ENCODE measurements at regions not wholly inside any gene's neighbourhood (a gene's known extent, or its start where the extent isn't known, plus 50 kb on each side); places are given as distances from the start of the nearest gene placed in this dataset.
"Not testable (repeated sequence)": the region's sequence is repeated elsewhere in the genome, so short reads cannot be mapped to it uniquely, and the experiment has no call there.

DNA sequence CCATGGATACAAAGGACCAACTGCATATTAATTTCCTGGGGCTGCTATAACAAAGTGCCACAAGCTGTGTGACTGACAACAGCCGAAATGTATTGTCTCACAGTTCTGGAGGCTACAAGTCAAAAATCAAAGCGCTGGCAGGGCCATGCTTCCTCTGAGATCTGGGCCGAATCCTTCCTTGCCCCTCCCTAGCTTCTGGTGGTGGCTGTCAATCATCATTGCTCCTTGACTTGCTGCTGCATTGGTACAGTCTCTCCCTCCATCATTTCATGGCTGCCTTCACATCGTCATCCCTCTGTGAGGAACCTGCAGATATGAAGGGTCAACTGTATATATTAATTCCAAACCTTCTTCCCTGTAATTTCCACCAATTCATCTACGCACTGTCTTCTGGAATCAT is 118.3 kb downstream of the EXOC5 start:
- no peaks in the 10 kb centered on the region for H3K27me3 ChIP-seq (ENCODE audit: low read length)
- no peaks in the 10 kb centered on the region for H3K9me3 ChIP-seq (ENCODE audit: low read length)
- H2AFZ ChIP-seq (ENCODE audit: low read length), result no peak overlapping the region

GRCh38 chr14:57139173-57139572 is 129.5 kb downstream of the EXOC5 start:
- H3K79me2 ChIP-seq (ENCODE audit: low read length), result no peaks in the 10 kb centered on the region
- peaks cover 3% of the 10 kb centered on the region; the same call in 1 of the 2 replicates for H3K9me3 ChIP-seq (ENCODE audit: low read length)
- H3K4me3 ChIP-seq (ENCODE audit: low read length), result no peak overlapping the region
- no peak overlapping the region for H3K9ac ChIP-seq (ENCODE audit: low read length)
- no peaks in the 10 kb centered on the region for H3K36me3 ChIP-seq (ENCODE audit: insufficient read depth, low read length)
- no peaks in the 10 kb centered on the region for H3K4me1 ChIP-seq (ENCODE audit: low read length)
- no peak overlapping the region for H3K27ac ChIP-seq (ENCODE audit: low read length)
- H4K20me1 ChIP-seq (ENCODE audit: insufficient read depth, low read depth, low read length), result no peaks in the 10 kb centered on the region
- H2AFZ ChIP-seq (ENCODE audit: low read length), result no peak overlapping the region
- no peak overlapping the region for H3K4me2 ChIP-seq (ENCODE audit: low read depth, low read length, poor library complexity, severe bottlenecking)
- no peaks in the 10 kb centered on the region for H3K9me2 ChIP-seq (replicated peaks; ENCODE audit: insufficient read depth, low read length)
- no peak for DNase-seq
- H3K27me3 ChIP-seq (ENCODE audit: low read length), result peaks cover 2% of the 10 kb centered on the region; the same call in 1 of the 2 replicates

More for the DNA sequence above, 118.3 kb downstream of the EXOC5 start:
- H3K9me2 ChIP-seq (replicated peaks; ENCODE audit: insufficient read depth, low read length), result no peaks in the 10 kb centered on the region
- no peak overlapping the region for H3K4me2 ChIP-seq (ENCODE audit: low read depth, low read length, poor library complexity, severe bottlenecking)
- H3K4me3 ChIP-seq (ENCODE audit: low read length), result no peak overlapping the region
- H4K20me1 ChIP-seq (ENCODE audit: insufficient read depth, low read depth, low read length), result no peaks in the 10 kb centered on the region
- no peak overlapping the region for H3K9ac ChIP-seq (ENCODE audit: low read length)
- no peaks in the 10 kb centered on the region for H3K4me1 ChIP-seq (ENCODE audit: low read length)
- no peak overlapping the region for H3K27ac ChIP-seq (ENCODE audit: low read length)
- no peaks in the 10 kb centered on the region for H3K79me2 ChIP-seq (ENCODE audit: low read length)
- no peaks in the 10 kb centered on the region for H3K36me3 ChIP-seq (ENCODE audit: insufficient read depth, low read length)
- no peak for DNase-seq

- no peaks in the 10 kb centered on the region for H3K4me1 ChIP-seq (ENCODE audit: low read length)
- no peak overlapping the region for H3K9ac ChIP-seq (ENCODE audit: low read length)
- no peaks in the 10 kb centered on the region for H3K9me2 ChIP-seq (replicated peaks; ENCODE audit: insufficient read depth, low read length)
These were observed 131.9 kb downstream of the EXOC5 start for GRCh38 chr14:57136669-57137328.

DNA sequence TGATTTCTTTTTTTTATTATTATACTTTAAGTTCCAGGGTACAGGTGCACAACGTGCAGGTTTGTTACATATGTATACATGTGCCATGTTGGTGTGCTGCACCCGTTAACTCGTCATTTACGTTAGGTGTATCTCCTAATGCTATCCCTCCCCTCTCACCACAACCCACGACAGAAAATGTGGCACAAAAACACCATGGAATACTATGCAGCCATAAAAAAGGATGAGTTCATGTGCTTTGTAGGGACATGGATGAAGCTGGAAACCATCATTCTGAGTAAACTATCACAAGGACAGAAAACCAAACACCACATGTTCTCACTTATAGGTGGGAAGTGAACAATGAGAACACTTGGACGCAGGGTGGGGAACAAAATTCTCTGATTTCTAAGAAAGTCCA is 140.9 kb downstream of the EXOC5 start:
- not testable (repeated sequence) for H3K4me3 ChIP-seq (ENCODE audit: low read length); H3K4me2 ChIP-seq (ENCODE audit: low read depth, low read length, poor library complexity, severe bottlenecking); H3K36me3 ChIP-seq (ENCODE audit: insufficient read depth, low read length); DNase-seq; H3K9ac ChIP-seq (ENCODE audit: low read length); H3K79me2 ChIP-seq (ENCODE audit: low read length); H3K4me1 ChIP-seq (ENCODE audit: low read length); H4K20me1 ChIP-seq (ENCODE audit: insufficient read depth, low read depth, low read length); H2AFZ ChIP-seq (ENCODE audit: low read length); H3K27ac ChIP-seq (ENCODE audit: low read length); H3K27me3 ChIP-seq (ENCODE audit: low read length); H3K9me3 ChIP-seq (ENCODE audit: low read length); H3K9me2 ChIP-seq (replicated peaks; ENCODE audit: insufficient read depth, low read length)

More at GRCh38 chr14:57136669-57137328, 131.9 kb downstream of the EXOC5 start:
- Histone ChIP-seq H3K79me2 (ENCODE audit: low read length) (no peaks in the 10 kb centered on the region), H3K27me3 (ENCODE audit: low read length) (peaks cover 2% of the 10 kb centered on the region; the same call in 1 of the 2 replicates), H3K9me3 (ENCODE audit: low read length) (peaks cover 3% of the 10 kb centered on the region; the same call in 1 of the 2 replicates), H3K4me3 (ENCODE audit: low read length) (no peak overlapping the region), H3K27ac (ENCODE audit: low read length) (no peak overlapping the region), H4K20me1 (ENCODE audit: insufficient read depth, low read depth, low read length) (no peaks in the 10 kb centered on the region), H3K4me2 (ENCODE audit: low read depth, low read length, poor library complexity, severe bottlenecking) (no peak overlapping the region), H3K36me3 (ENCODE audit: insufficient read depth, low read length) (no peaks in the 10 kb centered on the region), H2AFZ (ENCODE audit: low read length) (no peak overlapping the region)
- no peak for DNase-seq

GRCh38 chr14:57122129-57122528 is 146.6 kb downstream of the EXOC5 start:
- no peaks in the 10 kb centered on the region for H3K27me3 ChIP-seq (ENCODE audit: low read length)
- no peaks in the 10 kb centered on the region for H3K9me2 ChIP-seq (replicated peaks; ENCODE audit: insufficient read depth, low read length)
- no peaks in the 10 kb centered on the region for H3K36me3 ChIP-seq (ENCODE audit: insufficient read depth, low read length)
- no peak overlapping the region for H3K4me2 ChIP-seq (ENCODE audit: low read depth, low read length, poor library complexity, severe bottlenecking)
- no peaks in the 10 kb centered on the region for H3K4me1 ChIP-seq (ENCODE audit: low read length)
- 0 out of 2 replicates have a peak overlapping the region, but pooled peaks have one; percentile 25 for H2AFZ ChIP-seq (ENCODE audit: low read length)
- H3K9ac ChIP-seq (ENCODE audit: low read length), result no peak overlapping the region
- no peak for DNase-seq
- H3K27ac ChIP-seq (ENCODE audit: low read length), result no peak overlapping the region
- no peak overlapping the region for H3K4me3 ChIP-seq (ENCODE audit: low read length)
- no peaks in the 10 kb centered on the region for H3K79me2 ChIP-seq (ENCODE audit: low read length)
- H3K9me3 ChIP-seq (ENCODE audit: low read length), result no peaks in the 10 kb centered on the region
- H4K20me1 ChIP-seq (ENCODE audit: insufficient read depth, low read depth, low read length), result no peaks in the 10 kb centered on the region

GRCh38 chr14:57112072-57112807 is 156.5 kb downstream of the EXOC5 start:
- not testable (repeated sequence) for H3K4me2 ChIP-seq (ENCODE audit: low read depth, low read length, poor library complexity, severe bottlenecking); H3K27me3 ChIP-seq (ENCODE audit: low read length); H3K9ac ChIP-seq (ENCODE audit: low read length)

DNA sequence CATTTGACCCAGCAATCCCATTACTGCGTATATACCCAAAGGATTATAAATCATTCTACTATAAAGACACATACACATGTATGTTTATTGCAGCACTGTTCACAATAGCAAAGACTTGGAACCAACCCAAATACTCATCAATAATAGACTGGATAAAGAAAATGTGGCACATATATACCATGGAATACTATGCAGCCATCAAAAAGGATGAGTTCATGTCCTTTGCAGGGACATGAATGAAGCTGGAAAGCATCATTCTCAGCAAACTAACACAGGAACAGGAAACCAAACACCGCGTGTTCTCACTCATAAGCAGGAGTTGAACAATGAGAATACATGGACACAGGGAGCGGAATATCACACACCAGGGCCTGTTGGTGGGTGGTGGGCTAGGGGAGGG is 158.3 kb downstream of the EXOC5 start:
- H2AFZ ChIP-seq (ENCODE audit: low read length); H3K27ac ChIP-seq (ENCODE audit: low read length); H3K9me2 ChIP-seq (replicated peaks; ENCODE audit: insufficient read depth, low read length); H3K79me2 ChIP-seq (ENCODE audit: low read length); H3K27me3 ChIP-seq (ENCODE audit: low read length); H3K9ac ChIP-seq (ENCODE audit: low read length); H3K4me3 ChIP-seq (ENCODE audit: low read length); H3K4me2 ChIP-seq (ENCODE audit: low read depth, low read length, poor library complexity, severe bottlenecking); H4K20me1 ChIP-seq (ENCODE audit: insufficient read depth, low read depth, low read length); DNase-seq; H3K9me3 ChIP-seq (ENCODE audit: low read length); H3K4me1 ChIP-seq (ENCODE audit: low read length); H3K36me3 ChIP-seq (ENCODE audit: insufficient read depth, low read length): not testable (repeated sequence)

More at GRCh38 chr14:57112072-57112807, 156.5 kb downstream of the EXOC5 start:
- not testable (repeated sequence) for H3K4me1 ChIP-seq (ENCODE audit: low read length); H3K4me3 ChIP-seq (ENCODE audit: low read length); H4K20me1 ChIP-seq (ENCODE audit: insufficient read depth, low read depth, low read length); H3K9me3 ChIP-seq (ENCODE audit: low read length); H3K79me2 ChIP-seq (ENCODE audit: low read length); H2AFZ ChIP-seq (ENCODE audit: low read length); DNase-seq; H3K36me3 ChIP-seq (ENCODE audit: insufficient read depth, low read length); H3K27ac ChIP-seq (ENCODE audit: low read length); H3K9me2 ChIP-seq (replicated peaks; ENCODE audit: insufficient read depth, low read length)

GRCh38 chr14:57091030-57091608 is 177.6 kb downstream of the EXOC5 start:
- Histone ChIP-seq H2AFZ (ENCODE audit: low read length) (no peak overlapping the region), H4K20me1 (ENCODE audit: insufficient read depth, low read depth, low read length) (no peaks in the 10 kb centered on the region), H3K4me1 (ENCODE audit: low read length) (no peaks in the 10 kb centered on the region), H3K9me3 (ENCODE audit: low read length) (no peaks in the 10 kb centered on the region), H3K27me3 (ENCODE audit: low read length) (no peaks in the 10 kb centered on the region), H3K27ac (ENCODE audit: low read length) (no peak overlapping the region), H3K9me2 (replicated peaks; ENCODE audit: insufficient read depth, low read length) (no peaks in the 10 kb centered on the region), H3K4me2 (ENCODE audit: low read depth, low read length, poor library complexity, severe bottlenecking) (no peak overlapping the region), H3K36me3 (ENCODE audit: insufficient read depth, low read length) (no peaks in the 10 kb centered on the region), H3K79me2 (ENCODE audit: low read length) (no peaks in the 10 kb centered on the region), H3K4me3 (ENCODE audit: low read length) (no peak overlapping the region), H3K9ac (ENCODE audit: low read length) (no peak overlapping the region)
- DNase-seq, result no peak

Data from Karpas-422 (cell line).